Activated CD4-positive, alpha-beta T cell treated with anti-CD3 and anti-CD28 coated beads, Interleukin-2, amount 10 ng/mL, durations not matched to agents 24 days and 14 days (primary cell): ENCODE measurements at regions not wholly inside any gene's neighbourhood (a gene's known extent, or its start where the extent isn't known, plus 50 kb on each side); places are given as distances from the start of the nearest gene placed in this dataset.

Source experiments
- DNase-seq: peaks from one replicate; pipeline ENCODE4 v3.0.0; 2022
- H3K27ac Mint-ChIP-seq: one replicate; pipeline ENCODE4 v1.8.0; 2022; ENCODE audit warnings: mild to moderate bottlenecking, mixed read lengths
- H3K27me3 Mint-ChIP-seq: one replicate; pipeline ENCODE4 v1.8.0; 2022; ENCODE audit warnings: mixed read lengths
- H3K36me3 Mint-ChIP-seq: one replicate; pipeline ENCODE4 v1.8.0; 2022; ENCODE audit warnings: low read depth, mild to moderate bottlenecking, mixed read lengths
- H3K4me1 Mint-ChIP-seq: one replicate; pipeline ENCODE4 v1.8.0; 2021; ENCODE audit warnings: mixed read lengths
- H3K4me3 Mint-ChIP-seq: one replicate; pipeline ENCODE4 v1.8.0; 2022; ENCODE audit warnings: mild to moderate bottlenecking, moderate library complexity, mixed read lengths
- H3K9me3 Mint-ChIP-seq: one replicate; pipeline ENCODE4 v1.8.0; 2021; ENCODE audit warnings: mixed read lengths
- intact Hi-C: fragments of 100-400 bp; cut with micrococcal nuclease; formaldehyde crosslinking; loops from one replicate; pipeline ENCODE4 v1.15.1; 2023

- H3K36me3 Mint-ChIP-seq = no peaks in the 10 kb centered on the region
- no peak overlapping the region for H3K27ac Mint-ChIP-seq
- no peak for DNase-seq
- H3K9me3 Mint-ChIP-seq = peaks cover 3% of the 10 kb centered on the region
- intact Hi-C loops = no loop called here
- H3K27me3 Mint-ChIP-seq = no peaks in the 10 kb centered on the region
- no peak overlapping the region for H3K4me3 Mint-ChIP-seq
- no peaks in the 10 kb centered on the region for H3K4me1 Mint-ChIP-seq
Observed at GRCh38 chr3:162269636-162270458, 773.2 kb downstream of the OTOL1 start.

DNA sequence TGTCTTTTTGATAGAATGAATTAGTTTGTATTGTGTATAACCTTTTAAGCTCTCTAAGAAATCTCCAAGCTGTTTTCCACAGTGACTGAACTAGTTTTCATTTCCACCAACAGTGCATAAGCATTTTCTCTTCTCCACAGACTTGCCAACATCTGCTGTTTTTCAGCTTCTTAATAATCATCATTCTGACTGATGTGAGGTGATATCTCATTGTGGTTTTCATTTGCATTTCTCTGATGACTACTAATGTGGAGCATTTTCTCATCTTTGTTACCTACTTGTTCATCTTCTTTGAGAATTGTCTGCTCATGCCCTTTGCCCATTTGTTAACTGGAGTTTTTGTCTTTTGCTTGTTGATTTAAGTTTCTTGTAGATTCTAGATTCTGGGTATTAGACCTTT is 777.5 kb downstream of the OTOL1 start:
- no peak for DNase-seq
- no peaks in the 10 kb centered on the region for H3K27me3 Mint-ChIP-seq
- no peaks in the 10 kb centered on the region for H3K4me1 Mint-ChIP-seq
- no peak overlapping the region for H3K27ac Mint-ChIP-seq
- H3K4me3 Mint-ChIP-seq = no peak overlapping the region
- H3K9me3 Mint-ChIP-seq = peaks cover 3% of the 10 kb centered on the region
- H3K36me3 Mint-ChIP-seq = no peaks in the 10 kb centered on the region
- intact Hi-C loops = no loop called here

- H3K4me1 Mint-ChIP-seq = no peaks in the 10 kb centered on the region
- H3K9me3 Mint-ChIP-seq = peaks cover 3% of the 10 kb centered on the region
- H3K36me3 Mint-ChIP-seq = no peaks in the 10 kb centered on the region
- no peak overlapping the region for H3K27ac Mint-ChIP-seq
- no peaks in the 10 kb centered on the region for H3K27me3 Mint-ChIP-seq
- no peak overlapping the region for H3K4me3 Mint-ChIP-seq
- no peak for DNase-seq
- intact Hi-C loops = no loop called here
Observed at GRCh38 chr3:162278834-162279233, 782.2 kb downstream of the OTOL1 start.

- H3K27ac Mint-ChIP-seq = no peak overlapping the region
- H3K4me3 Mint-ChIP-seq = no peak overlapping the region
- H3K27me3 Mint-ChIP-seq = no peaks in the 10 kb centered on the region
- no peaks in the 10 kb centered on the region for H3K36me3 Mint-ChIP-seq
- no peaks in the 10 kb centered on the region for H3K4me1 Mint-ChIP-seq
- intact Hi-C loops = no loop called here
- no peak for DNase-seq
- H3K9me3 Mint-ChIP-seq = no peaks in the 10 kb centered on the region
Observed at GRCh38 chr3:162285259-162285658, 788.7 kb downstream of the OTOL1 start.

DNA sequence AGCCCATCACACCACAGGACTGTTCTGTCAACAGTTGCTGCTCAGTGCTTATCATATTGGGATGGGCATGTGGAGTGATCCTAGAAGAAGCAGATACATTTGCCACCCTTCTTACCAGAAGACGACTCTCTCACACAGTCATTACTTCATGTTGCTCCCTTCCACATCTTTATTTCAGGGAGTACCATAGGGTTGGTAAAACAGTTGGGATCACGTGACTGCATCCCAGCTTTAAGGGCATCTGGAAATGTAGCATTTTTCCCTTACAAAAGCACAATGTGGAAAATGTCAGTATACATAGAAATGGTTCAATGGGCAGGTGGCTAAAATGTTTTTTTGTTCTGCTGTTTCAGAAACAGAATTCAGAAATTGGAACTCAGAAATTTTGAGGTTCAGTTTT is 791.0 kb downstream of the OTOL1 start:
- Mint-ChIP-seq H3K27me3 (no peaks in the 10 kb centered on the region), H3K27ac (no peak overlapping the region), H3K9me3 (peaks cover 5% of the 10 kb centered on the region), H3K4me1 (no peaks in the 10 kb centered on the region), H3K36me3 (no peaks in the 10 kb centered on the region), H3K4me3 (no peak overlapping the region)
- intact Hi-C loops = no loop called here
- DNase-seq = no peak

DNA sequence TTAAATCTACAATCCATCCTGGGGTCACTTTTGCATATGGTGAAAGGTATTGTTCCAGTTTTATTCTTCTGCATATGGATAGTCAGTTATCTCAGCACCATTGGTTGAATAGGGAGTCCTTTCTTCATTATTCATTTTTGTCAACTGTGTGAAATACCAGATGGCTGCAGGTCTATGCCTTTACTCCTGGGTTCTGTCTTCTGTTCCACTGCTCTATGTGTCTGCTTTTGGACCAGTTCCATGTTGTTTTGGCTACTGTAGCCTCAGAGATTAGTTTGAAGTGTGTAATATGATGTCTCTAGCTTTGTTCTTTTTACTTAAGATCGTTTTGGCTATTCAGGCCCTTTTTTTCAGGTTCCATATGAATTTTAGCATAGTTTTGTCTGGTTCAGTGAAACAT is 795.8 kb downstream of the OTOL1 start:
- H3K27me3 Mint-ChIP-seq = no peaks in the 10 kb centered on the region
- no peak overlapping the region for H3K27ac Mint-ChIP-seq
- no peaks in the 10 kb centered on the region for H3K36me3 Mint-ChIP-seq

GRCh38 chr3:162295323-162295983 is 798.8 kb downstream of the OTOL1 start:
- H3K27ac Mint-ChIP-seq = no peak overlapping the region
- no peak for DNase-seq
- intact Hi-C loops = no loop called here
- H3K27me3 Mint-ChIP-seq = no peaks in the 10 kb centered on the region
- no peaks in the 10 kb centered on the region for H3K36me3 Mint-ChIP-seq
- H3K4me3 Mint-ChIP-seq = no peak overlapping the region
- H3K9me3 Mint-ChIP-seq = peaks cover 5% of the 10 kb centered on the region
- no peaks in the 10 kb centered on the region for H3K4me1 Mint-ChIP-seq

More for the DNA sequence above, 795.8 kb downstream of the OTOL1 start:
- DNase-seq = no peak
- Mint-ChIP-seq H3K4me3 (no peak overlapping the region), H3K9me3 (peaks cover 5% of the 10 kb centered on the region), H3K4me1 (no peaks in the 10 kb centered on the region)
- intact Hi-C loops = no loop called here

- no peaks in the 10 kb centered on the region for H3K4me1 Mint-ChIP-seq
Observed at GRCh38 chr3:162302983-162303624, 806.5 kb downstream of the OTOL1 start.

DNA sequence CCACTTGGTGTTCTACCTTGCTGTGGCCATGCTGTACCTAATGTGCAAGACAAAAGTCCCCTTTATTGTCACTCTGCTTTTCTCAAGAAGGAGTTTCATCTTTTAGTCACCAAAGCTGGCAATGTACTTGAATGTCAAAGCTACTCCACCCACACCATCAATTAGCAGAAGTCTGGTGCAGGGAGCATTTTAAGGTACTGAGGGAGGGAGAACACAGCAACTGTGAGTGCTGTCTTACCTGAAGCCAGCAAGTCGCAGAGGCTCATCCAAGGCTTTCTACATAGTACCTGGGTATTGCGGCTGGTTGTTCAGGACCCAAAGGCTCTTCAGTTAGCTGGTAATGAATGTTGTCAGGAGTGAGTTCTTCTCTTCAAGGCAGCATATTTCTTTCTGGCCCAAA is 820.4 kb downstream of the OTOL1 start:
- Mint-ChIP-seq H3K9me3 (no peaks in the 10 kb centered on the region), H3K36me3 (no peaks in the 10 kb centered on the region), H3K4me3 (no peak overlapping the region), H3K4me1 (no peaks in the 10 kb centered on the region), H3K27ac (no peak overlapping the region), H3K27me3 (no peaks in the 10 kb centered on the region)
- intact Hi-C loops = no loop called here
- DNase-seq = no peak

More at GRCh38 chr3:162302983-162303624, 806.5 kb downstream of the OTOL1 start:
- no peak for DNase-seq
- intact Hi-C loops = no loop called here
- no peaks in the 10 kb centered on the region for H3K9me3 Mint-ChIP-seq
- H3K27ac Mint-ChIP-seq = no peak overlapping the region
- H3K27me3 Mint-ChIP-seq = no peaks in the 10 kb centered on the region
- no peak overlapping the region for H3K4me3 Mint-ChIP-seq
- no peaks in the 10 kb centered on the region for H3K36me3 Mint-ChIP-seq

DNA sequence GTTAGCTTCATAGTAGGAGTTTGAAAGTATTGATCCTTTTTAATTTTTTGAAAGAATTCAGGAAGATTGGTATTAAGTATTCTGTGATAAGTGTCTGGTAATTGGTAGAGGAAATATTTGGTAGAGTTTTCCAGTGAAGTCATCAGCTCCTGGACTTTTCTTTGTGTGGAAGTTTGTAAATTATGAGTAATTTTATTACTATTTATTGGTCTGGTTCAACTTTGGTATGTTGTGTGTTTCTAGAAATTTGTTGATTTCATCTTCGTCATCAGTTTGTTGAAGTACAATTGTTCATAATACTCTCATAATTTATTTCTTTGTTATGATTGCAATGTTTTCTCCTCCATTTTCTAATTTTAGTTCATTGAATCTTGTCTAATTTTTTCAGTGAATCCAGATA is 832.0 kb downstream of the OTOL1 start:
- Mint-ChIP-seq H3K9me3 (peaks cover 3% of the 10 kb centered on the region), H3K27ac (no peak overlapping the region), H3K4me1 (no peaks in the 10 kb centered on the region), H3K4me3 (no peak overlapping the region), H3K36me3 (no peaks in the 10 kb centered on the region), H3K27me3 (no peaks in the 10 kb centered on the region)
- intact Hi-C loops = no loop called here
- DNase-seq = no peak

- H3K4me1 Mint-ChIP-seq = no peaks in the 10 kb centered on the region
- intact Hi-C loops = no loop called here
Observed at GRCh38 chr3:162329514-162329913, 832.9 kb downstream of the OTOL1 start.

DNA sequence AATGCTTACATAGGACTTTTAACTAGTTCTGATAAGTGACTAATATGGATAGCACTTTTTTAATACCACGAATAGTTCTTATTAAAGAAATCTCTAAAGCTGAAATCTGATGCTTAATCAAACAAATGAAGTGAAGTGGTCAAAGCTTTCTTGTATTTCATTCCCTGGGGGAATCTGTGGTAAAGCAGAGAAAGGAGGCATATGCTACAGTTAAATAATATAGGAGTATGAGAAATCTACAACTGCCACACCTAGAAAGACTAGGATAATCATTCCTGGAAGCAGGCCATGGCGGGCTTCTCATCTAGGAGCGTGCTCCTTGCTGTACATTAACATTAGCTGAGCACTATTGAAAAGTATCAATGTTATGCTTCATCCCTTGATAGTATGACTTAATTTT is 835.7 kb downstream of the OTOL1 start:
- Mint-ChIP-seq H3K4me3 (no peak overlapping the region), H3K36me3 (no peaks in the 10 kb centered on the region), H3K27me3 (no peaks in the 10 kb centered on the region), H3K27ac (no peak overlapping the region), H3K9me3 (peaks cover 3% of the 10 kb centered on the region), H3K4me1 (no peaks in the 10 kb centered on the region)
- intact Hi-C loops = no loop called here
- DNase-seq = no peak

More at GRCh38 chr3:162329514-162329913, 832.9 kb downstream of the OTOL1 start:
- Mint-ChIP-seq H3K27ac (no peak overlapping the region), H3K9me3 (peaks cover 3% of the 10 kb centered on the region), H3K36me3 (no peaks in the 10 kb centered on the region), H3K4me3 (no peak overlapping the region), H3K27me3 (no peaks in the 10 kb centered on the region)
- DNase-seq = no peak

GRCh38 chr3:162334537-162334936 is 837.9 kb downstream of the OTOL1 start:
- intact Hi-C loops = no loop called here
- no peak for DNase-seq
- H3K36me3 Mint-ChIP-seq = no peaks in the 10 kb centered on the region

GRCh38 chr3:162337630-162338029 is 841.0 kb downstream of the OTOL1 start:
- intact Hi-C loops = no loop called here
- H3K27ac Mint-ChIP-seq = no peak overlapping the region

More at GRCh38 chr3:162334537-162334936, 837.9 kb downstream of the OTOL1 start:
- Mint-ChIP-seq H3K4me3 (no peak overlapping the region), H3K27me3 (no peaks in the 10 kb centered on the region), H3K4me1 (no peaks in the 10 kb centered on the region), H3K27ac (no peak overlapping the region), H3K9me3 (peaks cover 3% of the 10 kb centered on the region)

More at GRCh38 chr3:162337630-162338029, 841.0 kb downstream of the OTOL1 start:
- DNase-seq = no peak
- Mint-ChIP-seq H3K4me3 (no peak overlapping the region), H3K36me3 (no peaks in the 10 kb centered on the region), H3K27me3 (no peaks in the 10 kb centered on the region), H3K9me3 (no peaks in the 10 kb centered on the region), H3K4me1 (no peaks in the 10 kb centered on the region)
